ENCODE measurements at regions not wholly inside any gene's neighbourhood (a gene's known extent, or its start where the extent isn't known, plus 50 kb on each side); places are given as distances from the start of the nearest gene placed in this dataset.

GRCh38 chr5:15391704-15392397, 108.1 kb upstream of the FBXL7 start:
- POLR2A ChIA-PET = no interaction called here
- Histone ChIP-seq H3K79me2 (ENCODE audit: control insufficient read depth, insufficient read depth, low read length) (no peaks in the 10 kb centered on the region), H3K27ac (ENCODE audit: insufficient read depth, low read depth, low read length) (no peak overlapping the region), H3K9me1 (replicated peaks; ENCODE audit: control insufficient read depth, extremely low read depth, insufficient read depth, low read length) (no peaks in the 10 kb centered on the region), H2AFZ (ENCODE audit: low read depth, low read length) (no peak overlapping the region), H3K9ac (replicated peaks; ENCODE audit: extremely low read depth, insufficient read depth, low read length) (no peak overlapping the region), H4K20me1 (replicated peaks; ENCODE audit: control insufficient read depth, extremely low read depth, insufficient read depth, low read length) (no peaks in the 10 kb centered on the region), H3K4me3 (replicated peaks in 1 of 3; ENCODE audit: insufficient read depth in 1 of 3, low read depth in 1 of 3, low read length in 3 of 3) (no peak overlapping the region), H3K36me3 (ENCODE audit: control insufficient read depth in 2 of 2, extremely low read depth in 1 of 2, insufficient read depth in 2 of 2, low read length in 2 of 2) (no peaks in the 10 kb centered on the region), H3K9me3 (replicated peaks; ENCODE audit: control insufficient read depth, insufficient read depth, low read length) (no peaks in the 10 kb centered on the region), H3K4me1 (ENCODE audit: control insufficient read depth, extremely low read depth, insufficient read depth, low read length) (no peaks in the 10 kb centered on the region), H3K27me3 (ENCODE audit: control insufficient read depth in 2 of 2, insufficient read depth in 2 of 2, low read length in 2 of 2) (no peaks in the 10 kb centered on the region), H3K4me2 (ENCODE audit: insufficient read depth, low read length) (no peak overlapping the region)
- CTCF ChIA-PET = no interaction called here
- FAIRE-seq (no peak), DNase-seq (ENCODE audit: low read depth, low spot score) (no peak)
- BruUV-seq (replicated peaks) = no TSS peak
- intact Hi-C loops (cut with micrococcal nuclease) = no loop called here
- dilution Hi-C loops (cut with MboI; ENCODE audit: extremely low pct_ligation_motif_present, low sequenced_read_pairs) = no loop called here
- no peak for TF ChIP-seq EZH2 (IDR thresholded peaks at IDR 0.05; ENCODE audit: borderline replicate concordance, low read depth, low read length, severe bottlenecking)
- no peak for TF ChIP-seq POLR2A (IDR thresholded peaks at IDR 0.05; ENCODE audit: low read depth, low read length)
- TF ChIP-seq JUN (IDR thresholded peaks at IDR 0.05; ENCODE audit: borderline replicate concordance, insufficient read depth, insufficient read length, low read depth) = no peak
- TF ChIP-seq MAX (IDR thresholded peaks at IDR 0.05; ENCODE audit: insufficient read depth, insufficient read length) = no peak
- no peak for TF ChIP-seq GATA2 (IDR thresholded peaks at IDR 0.05; ENCODE audit: insufficient read depth, insufficient read length, low read depth, low read length)
- no peak for TF ChIP-seq FOS (IDR thresholded peaks at IDR 0.05; ENCODE audit: borderline replicate concordance, insufficient read depth, low read length)
- TF ChIP-seq MYC (IDR thresholded peaks at IDR 0.05; ENCODE audit: low read depth, low read length) = no peak
- TF ChIP-seq POLR2AphosphoS5 (IDR thresholded peaks at IDR 0.05; ENCODE audit: insufficient read depth, low read depth, low read length) = no peak
- TF ChIP-seq CTCF (IDR thresholded peaks at IDR 0.05; ENCODE audit: extremely low read depth in 1 of 2, insufficient read depth in 1 of 2, low read depth in 1 of 2, low read length in 2 of 2) = no peak

Data from endothelial cell of umbilical vein (primary cell).